ENCODE measurements at regions not wholly inside any gene's neighbourhood (a gene's known extent, or its start where the extent isn't known, plus 50 kb on each side); places are given as distances from the start of the nearest gene placed in this dataset.
"Not testable (repeated sequence)": the region's sequence is repeated elsewhere in the genome, so short reads cannot be mapped to it uniquely, and the experiment has no call there.

DNA sequence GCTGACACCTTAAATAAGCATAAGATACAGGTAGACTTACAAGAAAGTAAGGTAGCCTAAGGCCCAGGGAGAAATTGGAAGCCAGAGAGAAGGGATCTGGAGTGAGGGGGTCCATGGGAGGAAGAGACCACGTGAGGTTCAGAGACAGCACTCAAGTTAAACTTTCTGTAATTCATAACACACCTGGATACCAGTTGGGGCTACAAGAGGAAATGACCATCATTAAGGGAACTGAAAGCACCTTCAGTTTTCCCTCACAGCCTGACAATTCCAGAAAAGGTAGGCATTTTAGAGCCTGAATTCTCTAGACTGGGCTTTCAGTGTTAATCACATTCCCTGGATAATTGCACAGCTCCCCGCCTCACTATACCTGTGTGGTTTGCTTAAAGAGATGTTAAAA lies 355.5 kb downstream of the FBXW7 start:
- no peaks in the 10 kb centered on the region for H3K4me1 ChIP-seq (replicated peaks)
- DNase-seq (ENCODE audit: low spot score): no peak
- TF ChIP-seq POLR2AphosphoS5 (IDR thresholded peaks at IDR 0.05) (no peak), POLR2A (IDR thresholded peaks at IDR 0.05) (no peak)
- TF ChIP-seq, protein P1, sequence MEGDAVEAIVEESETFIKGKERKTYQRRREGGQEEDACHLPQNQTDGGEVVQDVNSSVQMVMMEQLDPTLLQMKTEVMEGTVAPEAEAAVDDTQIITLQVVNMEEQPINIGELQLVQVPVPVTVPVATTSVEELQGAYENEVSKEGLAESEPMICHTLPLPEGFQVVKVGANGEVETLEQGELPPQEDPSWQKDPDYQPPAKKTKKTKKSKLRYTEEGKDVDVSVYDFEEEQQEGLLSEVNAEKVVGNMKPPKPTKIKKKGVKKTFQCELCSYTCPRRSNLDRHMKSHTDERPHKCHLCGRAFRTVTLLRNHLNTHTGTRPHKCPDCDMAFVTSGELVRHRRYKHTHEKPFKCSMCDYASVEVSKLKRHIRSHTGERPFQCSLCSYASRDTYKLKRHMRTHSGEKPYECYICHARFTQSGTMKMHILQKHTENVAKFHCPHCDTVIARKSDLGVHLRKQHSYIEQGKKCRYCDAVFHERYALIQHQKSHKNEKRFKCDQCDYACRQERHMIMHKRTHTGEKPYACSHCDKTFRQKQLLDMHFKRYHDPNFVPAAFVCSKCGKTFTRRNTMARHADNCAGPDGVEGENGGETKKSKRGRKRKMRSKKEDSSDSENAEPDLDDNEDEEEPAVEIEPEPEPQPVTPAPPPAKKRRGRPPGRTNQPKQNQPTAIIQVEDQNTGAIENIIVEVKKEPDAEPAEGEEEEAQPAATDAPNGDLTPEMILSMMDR (IDR thresholded peaks at IDR 0.05): no peak
- WGBS: 78% methylated on average over 2 of the region's 2 CpGs
- H3K36me3 ChIP-seq: no peaks in the 10 kb centered on the region
- H3K4me3 ChIP-seq: no peak overlapping the region
- no peaks in the 10 kb centered on the region for H3K27me3 ChIP-seq (replicated peaks; ENCODE audit: insufficient read depth)
- no peaks in the 10 kb centered on the region for H3K9me3 ChIP-seq
- intact Hi-C loops (cut with DNase I): no loop called here
- no peak overlapping the region for H3K27ac ChIP-seq

DNA sequence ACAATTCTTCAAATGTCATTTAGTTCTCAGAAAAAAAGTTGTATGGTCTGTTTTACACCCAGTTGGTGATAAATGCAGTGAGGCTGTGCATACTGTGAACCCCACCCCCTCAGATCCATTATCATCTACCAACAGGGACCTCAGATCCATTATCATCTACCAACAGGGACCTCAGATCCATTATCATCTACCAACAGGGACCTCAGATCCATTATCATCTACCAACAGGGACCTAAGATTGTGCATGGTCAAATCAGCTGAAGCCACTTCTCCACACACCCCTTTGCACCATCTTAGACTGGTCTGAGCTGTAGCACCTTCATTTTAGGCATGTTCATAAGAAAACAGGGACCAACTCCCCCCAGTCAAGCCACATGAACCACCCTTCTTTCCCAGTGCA lies 358.4 kb downstream of the FBXW7 start:
- intact Hi-C loops (cut with DNase I); DNase-seq (ENCODE audit: low spot score); H3K27me3 ChIP-seq (replicated peaks; ENCODE audit: insufficient read depth); H3K9me3 ChIP-seq; H3K4me3 ChIP-seq; H3K27ac ChIP-seq; H3K4me1 ChIP-seq (replicated peaks); H3K36me3 ChIP-seq: not testable (repeated sequence)

DNA sequence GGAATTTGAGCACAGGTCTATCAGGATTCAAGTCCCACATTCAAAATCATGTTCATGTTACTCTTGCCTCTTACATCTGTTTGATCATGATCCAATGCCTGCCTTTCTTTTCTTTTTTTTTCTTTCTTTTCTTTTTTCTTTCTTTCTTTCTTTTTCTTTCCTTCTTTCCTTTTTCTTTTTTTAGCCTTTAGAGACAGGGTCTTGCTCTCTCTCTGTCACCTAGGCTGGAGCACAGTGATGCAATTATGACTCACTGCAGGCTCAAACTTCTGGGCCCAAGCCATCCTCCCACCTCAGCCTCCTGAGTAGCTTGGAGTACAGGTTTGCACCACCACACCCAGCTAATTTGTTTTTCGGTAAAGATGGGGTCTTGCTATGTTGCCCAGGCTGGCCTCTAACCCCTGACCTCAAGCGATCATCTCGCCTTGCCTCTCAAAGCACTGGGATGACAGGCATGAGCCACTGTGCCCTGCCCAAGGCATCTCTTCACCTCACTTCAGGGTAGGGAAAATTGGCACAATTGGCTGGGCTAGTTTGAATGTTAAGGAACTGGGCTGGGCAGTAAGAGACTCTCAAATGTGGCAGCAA lies 359.2 kb downstream of the FBXW7 start:
- Histone ChIP-seq H3K27me3 (replicated peaks; ENCODE audit: insufficient read depth) (no peaks in the 10 kb centered on the region), H3K36me3 (no peaks in the 10 kb centered on the region), H3K27ac (no peak overlapping the region), H3K9me3 (no peaks in the 10 kb centered on the region), H3K4me1 (replicated peaks) (no peaks in the 10 kb centered on the region), H3K4me3 (no peak overlapping the region)
- WGBS: 78% methylated on average over 3 of the region's 3 CpGs
- intact Hi-C loops (cut with DNase I): no loop called here
- DNase-seq (ENCODE audit: low spot score): no peak
- no peak for TF ChIP-seq POLR2AphosphoS5 (IDR thresholded peaks at IDR 0.05)
- TF ChIP-seq, protein P1 (IDR thresholded peaks at IDR 0.05): no peak
- no peak for TF ChIP-seq POLR2A (IDR thresholded peaks at IDR 0.05)

DNA sequence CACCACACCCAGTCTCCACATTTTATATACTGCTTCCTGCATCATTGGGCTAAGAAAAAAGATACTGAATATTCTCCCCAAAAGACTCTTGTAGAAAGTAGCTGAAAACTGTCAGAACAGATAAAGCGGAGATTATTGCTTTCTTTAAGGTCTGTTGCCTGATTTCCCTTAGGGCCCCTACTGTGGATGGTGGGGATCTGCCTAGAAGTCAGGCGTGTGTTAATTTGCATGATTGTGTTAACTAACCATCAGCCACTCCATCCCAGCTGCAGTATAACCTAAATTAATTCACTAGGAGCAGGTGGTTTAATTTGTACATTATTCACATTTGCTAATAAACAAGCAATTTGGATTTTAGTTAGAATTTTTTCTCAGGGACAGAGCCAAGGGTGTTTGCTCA lies 360.3 kb downstream of the FBXW7 start:
- no peak for TF ChIP-seq POLR2AphosphoS5 (IDR thresholded peaks at IDR 0.05)
- no peak for TF ChIP-seq POLR2A (IDR thresholded peaks at IDR 0.05)
- TF ChIP-seq, protein P1 (IDR thresholded peaks at IDR 0.05): no peak
- H3K27me3 ChIP-seq (replicated peaks; ENCODE audit: insufficient read depth): no peaks in the 10 kb centered on the region
- H3K9me3 ChIP-seq: no peaks in the 10 kb centered on the region
- H3K36me3 ChIP-seq: no peaks in the 10 kb centered on the region
- intact Hi-C loops (cut with DNase I): no loop called here
- no peaks in the 10 kb centered on the region for H3K4me1 ChIP-seq (replicated peaks)
- H3K27ac ChIP-seq: no peak overlapping the region
- no peak overlapping the region for H3K4me3 ChIP-seq
- no peak for DNase-seq (ENCODE audit: low spot score)
- 96% methylated on average over 2 of the region's 2 CpGs for WGBS

DNA sequence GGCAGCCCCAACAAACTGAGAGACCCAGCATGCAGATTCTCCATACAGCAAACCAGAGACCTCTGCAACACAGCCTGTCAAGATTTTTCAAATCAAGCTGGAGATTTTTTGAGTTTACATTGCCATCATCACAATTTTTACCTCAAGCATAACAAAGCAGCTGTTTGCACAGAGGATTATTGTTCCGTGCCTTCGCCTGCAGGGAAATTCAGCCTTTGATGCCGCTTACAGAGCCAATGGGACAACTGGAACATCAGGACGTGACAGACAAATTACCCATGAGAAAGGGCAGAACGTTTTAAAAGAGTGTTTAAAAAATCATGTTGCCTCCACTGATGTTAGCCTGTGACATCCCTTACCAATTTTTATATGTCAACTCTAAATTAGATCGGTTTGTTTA lies 363.7 kb downstream of the FBXW7 start:
- no peak for DNase-seq (ENCODE audit: low spot score)
- H3K27ac ChIP-seq: no peak overlapping the region
- H3K4me1 ChIP-seq (replicated peaks): no peaks in the 10 kb centered on the region
- H3K9me3 ChIP-seq: no peaks in the 10 kb centered on the region
- intact Hi-C loops (cut with DNase I): no loop called here
- TF ChIP-seq, protein P1 (IDR thresholded peaks at IDR 0.05): no peak
- TF ChIP-seq POLR2A (IDR thresholded peaks at IDR 0.05) (no peak), POLR2AphosphoS5 (IDR thresholded peaks at IDR 0.05) (no peak)
- no peak overlapping the region for H3K4me3 ChIP-seq
- H3K27me3 ChIP-seq (replicated peaks; ENCODE audit: insufficient read depth): no peaks in the 10 kb centered on the region
- H3K36me3 ChIP-seq: no peaks in the 10 kb centered on the region
- 55% methylated on average over 6 of the region's 6 CpGs for WGBS
